Endodermal cell (in vitro differentiated cells): ENCODE measurements at regions not wholly inside any gene's neighbourhood (a gene's known extent, or its start where the extent isn't known, plus 50 kb on each side); places are given as distances from the start of the nearest gene placed in this dataset.

Experiments
- DNase-seq: peaks from one replicate; pipeline ENCODE4 v3.0.0-alpha.2; 2017
- H3K27ac ChIP-seq: 2 replicates; pipeline ENCODE4 v1.5.1; 2013; ENCODE audit warnings: mild to moderate bottlenecking, low read depth, low read length, moderate library complexity
- H3K27me3 ChIP-seq: 2 replicates; pipeline ENCODE4 v1.6.1; 2013; ENCODE audit warnings: mild to moderate bottlenecking, low read length, moderate library complexity; ENCODE audit not compliant: insufficient read depth, control insufficient read depth, poor library complexity, severe bottlenecking
- H3K36me3 ChIP-seq: 2 replicates; pipeline ENCODE4 v1.7.0; 2013; ENCODE audit warnings: mild to moderate bottlenecking, low read length, moderate library complexity; ENCODE audit not compliant: control insufficient read depth, insufficient read depth
- H3K4me1 ChIP-seq: one replicate; pipeline ENCODE4 v1.7.0; 2013; ENCODE audit warnings: low read length; ENCODE audit not compliant: control insufficient read depth, insufficient read depth
- H3K4me3 ChIP-seq: 2 replicates; pipeline ENCODE4 v1.5.1; 2013; ENCODE audit warnings: mild to moderate bottlenecking, low read length, moderate library complexity
- H3K9ac ChIP-seq: 2 replicates; pipeline ENCODE4 v1.6.1; 2013; ENCODE audit warnings: mild to moderate bottlenecking, low read length, moderate library complexity; ENCODE audit not compliant: poor library complexity, severe bottlenecking; ENCODE audit errors: extremely low read depth
- H3K9me3 ChIP-seq: 2 replicates; pipeline ENCODE4 v1.6.1; 2013; ENCODE audit warnings: mild to moderate bottlenecking, low read length, moderate library complexity; ENCODE audit not compliant: control insufficient read depth
- H3K27ac Mint-ChIP-seq: 2 replicates; pipeline ENCODE4 v1.8.0; 2020; ENCODE audit warnings: mixed read lengths
- H3K27me3 Mint-ChIP-seq: 2 replicates; pipeline ENCODE4 v1.8.0; 2021; ENCODE audit warnings: mild to moderate bottlenecking, mixed read lengths; ENCODE audit not compliant: insufficient read depth
- H3K36me3 Mint-ChIP-seq: 2 replicates; pipeline ENCODE4 v1.8.0; 2020; ENCODE audit warnings: low read depth, mixed read lengths
- H3K4me1 Mint-ChIP-seq: 2 replicates; pipeline ENCODE4 v1.8.0; 2020; ENCODE audit warnings: mixed read lengths
- H3K4me3 Mint-ChIP-seq: 2 replicates; pipeline ENCODE4 v1.8.0; 2020; ENCODE audit warnings: mild to moderate bottlenecking, moderate library complexity, mixed read lengths
- H3K9me3 Mint-ChIP-seq: 2 replicates; pipeline ENCODE4 v1.8.0; 2020; ENCODE audit warnings: mild to moderate bottlenecking, mixed read lengths
- CTCF ChIP-seq: fragments of 200-600 bp; sonication (generic); conservative IDR thresholded peaks from 2 replicates; pipeline ENCODE4 v1.5.0; 2021; ENCODE audit warnings: antibody characterized with exemption, mild to moderate bottlenecking
- WGBS, 2 experiments: methylation state at CpG; one replicate each; pipeline versions ENCODE4 v1.1.5 to v1.1.7; 2013; ENCODE audit warnings: missing lambda C conversion rate in 2 of 2, mixed read lengths in 1 of 2; ENCODE audit not compliant: insufficient coverage in 1 of 2, insufficient read length in 1 of 2; 5-methylcytosine and 5-hydroxymethylcytosine counted together

- H3K27ac Mint-ChIP-seq: no peak overlapping the region
- no peak for TF ChIP-seq CTCF
- peaks cover 33% of the 10 kb centered on the region for H3K4me1 Mint-ChIP-seq
- WGBS, 2 experiments: 95 to 100% methylated on average over 2 to 3 of the region's 3 CpGs
- no peaks in the 10 kb centered on the region for H3K9me3 Mint-ChIP-seq
- Histone ChIP-seq H3K9me3 (no peaks in the 10 kb centered on the region), H3K9ac (no peak overlapping the region), H3K4me1 (peaks cover 14% of the 10 kb centered on the region), H3K36me3 (no peaks in the 10 kb centered on the region), H3K27me3 (no peaks in the 10 kb centered on the region), H3K27ac (no peak overlapping the region), H3K4me3 (no peak overlapping the region)
- H3K36me3 Mint-ChIP-seq: no peaks in the 10 kb centered on the region
- H3K4me3 Mint-ChIP-seq: no peak overlapping the region
- H3K27me3 Mint-ChIP-seq: no peaks in the 10 kb centered on the region
- DNase-seq: no peak
Observed at GRCh38 chr2:147392180-147392579, 452.6 kb upstream of the ACVR2A start.

GRCh38 chr2:147390475-147390874 is 454.4 kb upstream of the ACVR2A start:
- DNase-seq: no peak
- no peaks in the 10 kb centered on the region for H3K9me3 Mint-ChIP-seq
- H3K4me3 Mint-ChIP-seq: no peak overlapping the region
- no peaks in the 10 kb centered on the region for H3K36me3 ChIP-seq
- peaks cover 33% of the 10 kb centered on the region for H3K4me1 Mint-ChIP-seq
- no peaks in the 10 kb centered on the region for H3K36me3 Mint-ChIP-seq
- H3K9me3 ChIP-seq: no peaks in the 10 kb centered on the region
- no peaks in the 10 kb centered on the region for H3K27me3 ChIP-seq
- no peak overlapping the region for H3K27ac ChIP-seq
- H3K27ac Mint-ChIP-seq: no peak overlapping the region
- H3K4me3 ChIP-seq: no peak overlapping the region
- 95% methylated on average over 3 of the region's 3 CpGs; no CpG with 5 or more reads in 1 of the 2 experiments for WGBS, 2 experiments
- H3K27me3 Mint-ChIP-seq: no peaks in the 10 kb centered on the region
- TF ChIP-seq CTCF: no peak
- H3K4me1 ChIP-seq: peaks cover 14% of the 10 kb centered on the region
- H3K9ac ChIP-seq: no peak overlapping the region

GRCh38 chr2:147389218-147389617 is 455.6 kb upstream of the ACVR2A start:
- Histone ChIP-seq H3K27ac (no peak overlapping the region), H3K27me3 (no peaks in the 10 kb centered on the region), H3K9ac (no peak overlapping the region), H3K36me3 (no peaks in the 10 kb centered on the region), H3K4me1 (peaks cover 7% of the 10 kb centered on the region), H3K4me3 (no peak overlapping the region), H3K9me3 (no peaks in the 10 kb centered on the region)
- 77 to 87% methylated on average over 2 to 5 of the region's 5 CpGs for WGBS, 2 experiments
- peaks cover 27% of the 10 kb centered on the region for H3K4me1 Mint-ChIP-seq
- H3K27me3 Mint-ChIP-seq: no peaks in the 10 kb centered on the region
- no peak overlapping the region for H3K27ac Mint-ChIP-seq
- H3K4me3 Mint-ChIP-seq: no peak overlapping the region
- TF ChIP-seq CTCF: no peak
- no peaks in the 10 kb centered on the region for H3K36me3 Mint-ChIP-seq
- H3K9me3 Mint-ChIP-seq: no peaks in the 10 kb centered on the region
- DNase-seq: no peak
